ENCODE measurements at regions not wholly inside any gene's neighbourhood (a gene's known extent, or its start where the extent isn't known, plus 50 kb on each side); places are given as distances from the start of the nearest gene placed in this dataset.

- TF ChIP-seq REST (IDR thresholded peaks at IDR 0.05; ENCODE audit: insufficient replicate concordance, low read depth): no peak
- no peak for TF ChIP-seq CTCF (IDR thresholded peaks at IDR 0.05; ENCODE audit: insufficient read depth, low read length)
Measured at GRCh38 chr18:10149768-10150556, 236.1 kb downstream of the VAPA start.

Data from HL-60 (cell line).